Mesothelial cell of epicardium (in vitro differentiated cells): ENCODE measurements at regions not wholly inside any gene's neighbourhood (a gene's known extent, or its start where the extent isn't known, plus 50 kb on each side); places are given as distances from the start of the nearest gene placed in this dataset.
A peak's percentile ranks its signal among the peaks of the same experiment; 100 is the strongest.

ENCODE experiments used
- DNase-seq, 2 experiments: peaks; one replicate each; pipeline ENCODE4 v3.0.0; 2021; ENCODE audit warnings: low spot score in 2 of 2; ENCODE audit not compliant: unreplicated experiment in 2 of 2
- H3K27ac Mint-ChIP-seq: 2 replicates; pipeline ENCODE4 v1.8.0; 2021; ENCODE audit warnings: mixed read lengths
- H3K27me3 Mint-ChIP-seq: 2 replicates; pipeline ENCODE4 v1.8.0; 2021; ENCODE audit warnings: low read depth, mixed read lengths
- H3K36me3 Mint-ChIP-seq: 2 replicates; pipeline ENCODE4 v1.8.0; 2021; ENCODE audit warnings: mixed read lengths
- H3K4me1 Mint-ChIP-seq: 2 replicates; pipeline ENCODE4 v1.8.0; 2021; ENCODE audit warnings: mixed read lengths
- H3K4me3 Mint-ChIP-seq: 2 replicates; pipeline ENCODE4 v1.8.0; 2021; ENCODE audit warnings: mild to moderate bottlenecking, moderate library complexity, mixed read lengths
- H3K9me3 Mint-ChIP-seq: 2 replicates; pipeline ENCODE4 v1.8.0; 2021; ENCODE audit warnings: mixed read lengths
- CTCF ChIP-seq: fragments of 200-600 bp; sonication (generic); IDR thresholded peaks from one replicate; pipeline ENCODE4 v1.5.0; 2021; ENCODE audit warnings: antibody characterized with exemption; ENCODE audit not compliant: unreplicated experiment

DNA sequence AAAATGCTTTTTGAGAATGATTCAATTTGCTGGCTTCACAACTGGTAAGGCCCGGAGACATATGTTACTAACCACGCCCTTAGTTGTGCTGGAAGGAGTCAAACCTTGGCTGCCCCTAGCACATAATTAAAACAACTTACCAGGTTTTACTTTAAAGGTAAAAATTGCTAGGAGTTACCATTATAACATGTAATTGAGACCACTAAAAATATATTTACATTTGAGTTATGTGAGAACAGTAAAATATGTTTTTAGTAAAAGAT lies 435.6 kb upstream of the CDH9 start:
- Mint-ChIP-seq H3K4me1 (peaks cover 16% of the 10 kb centered on the region), H3K36me3 (peaks cover 33% of the 10 kb centered on the region), H3K4me3 (peak overlapping the region; percentile 70), H3K27ac (peak overlapping the region; percentile 86), H3K27me3 (no peaks in the 10 kb centered on the region), H3K9me3 (peaks cover 35% of the 10 kb centered on the region)
- DNase-seq = no peak
- TF ChIP-seq CTCF = no peak

DNA sequence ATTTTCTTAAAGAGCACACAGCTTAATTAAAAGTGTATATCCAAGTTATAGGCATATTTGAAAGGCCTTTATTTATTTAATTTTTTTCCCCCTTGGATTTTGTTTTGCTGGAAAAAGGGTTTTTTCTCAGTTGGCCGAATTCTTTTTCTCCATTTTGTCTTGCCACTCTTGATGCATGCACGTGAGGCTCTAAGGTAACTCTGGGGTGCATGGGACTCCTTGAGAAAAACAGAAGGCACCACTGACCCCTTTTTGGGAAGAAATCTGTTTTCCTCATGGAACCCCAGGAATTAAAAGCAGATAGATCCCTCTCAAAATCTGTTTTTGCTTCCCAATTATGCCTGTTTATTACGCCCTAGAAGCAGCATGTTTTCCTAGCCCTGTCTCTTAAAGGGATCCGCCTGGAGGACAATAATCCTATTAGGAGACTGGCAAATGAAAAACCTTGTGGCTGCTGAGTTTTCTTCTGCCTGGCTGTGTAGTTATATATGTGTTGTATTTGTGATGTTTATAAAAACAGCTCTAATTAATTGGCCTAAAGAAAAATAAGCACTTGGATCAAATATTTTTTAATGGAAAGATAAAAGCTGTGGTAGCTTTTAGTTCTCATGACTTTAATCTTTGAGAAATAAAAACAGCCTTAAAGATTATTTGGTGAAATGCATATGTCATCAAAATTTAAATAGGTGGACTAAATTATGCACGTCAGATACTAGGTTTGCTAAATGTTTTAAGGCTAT lies 435.1 kb upstream of the CDH9 start:
- DNase-seq = no peak
- no peak for TF ChIP-seq CTCF
- Mint-ChIP-seq H3K27ac (peak overlapping the region; percentile 86), H3K9me3 (peaks cover 35% of the 10 kb centered on the region), H3K27me3 (no peaks in the 10 kb centered on the region), H3K4me1 (peaks cover 17% of the 10 kb centered on the region), H3K36me3 (peaks cover 33% of the 10 kb centered on the region), H3K4me3 (peak overlapping the region; percentile 70)

DNA sequence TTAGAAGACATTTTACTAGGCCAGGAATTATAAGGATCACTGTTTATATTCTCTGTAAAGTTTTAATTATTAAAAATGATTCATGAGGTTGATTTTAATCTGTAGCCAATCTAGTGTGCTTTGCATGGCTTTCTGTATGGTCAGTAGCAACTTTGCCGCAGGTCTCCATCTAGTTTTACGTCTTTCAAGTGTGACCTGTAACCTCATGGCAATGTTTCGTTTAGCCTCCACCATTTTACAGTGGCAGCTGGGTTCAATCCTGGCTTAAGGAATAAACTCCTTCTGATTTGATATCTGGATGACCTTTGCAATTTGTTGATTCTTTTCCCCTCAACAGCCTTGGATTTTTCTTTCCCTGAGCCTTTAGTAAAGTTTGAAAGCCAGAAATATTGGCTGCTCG lies 434.5 kb upstream of the CDH9 start:
- Mint-ChIP-seq H3K4me3 (peak overlapping the region; percentile 70), H3K9me3 (peaks cover 30% of the 10 kb centered on the region), H3K27me3 (no peaks in the 10 kb centered on the region), H3K4me1 (peaks cover 22% of the 10 kb centered on the region), H3K27ac (peak overlapping the region; percentile 93), H3K36me3 (peaks cover 28% of the 10 kb centered on the region)
- no peak for DNase-seq
- no peak for TF ChIP-seq CTCF

DNA sequence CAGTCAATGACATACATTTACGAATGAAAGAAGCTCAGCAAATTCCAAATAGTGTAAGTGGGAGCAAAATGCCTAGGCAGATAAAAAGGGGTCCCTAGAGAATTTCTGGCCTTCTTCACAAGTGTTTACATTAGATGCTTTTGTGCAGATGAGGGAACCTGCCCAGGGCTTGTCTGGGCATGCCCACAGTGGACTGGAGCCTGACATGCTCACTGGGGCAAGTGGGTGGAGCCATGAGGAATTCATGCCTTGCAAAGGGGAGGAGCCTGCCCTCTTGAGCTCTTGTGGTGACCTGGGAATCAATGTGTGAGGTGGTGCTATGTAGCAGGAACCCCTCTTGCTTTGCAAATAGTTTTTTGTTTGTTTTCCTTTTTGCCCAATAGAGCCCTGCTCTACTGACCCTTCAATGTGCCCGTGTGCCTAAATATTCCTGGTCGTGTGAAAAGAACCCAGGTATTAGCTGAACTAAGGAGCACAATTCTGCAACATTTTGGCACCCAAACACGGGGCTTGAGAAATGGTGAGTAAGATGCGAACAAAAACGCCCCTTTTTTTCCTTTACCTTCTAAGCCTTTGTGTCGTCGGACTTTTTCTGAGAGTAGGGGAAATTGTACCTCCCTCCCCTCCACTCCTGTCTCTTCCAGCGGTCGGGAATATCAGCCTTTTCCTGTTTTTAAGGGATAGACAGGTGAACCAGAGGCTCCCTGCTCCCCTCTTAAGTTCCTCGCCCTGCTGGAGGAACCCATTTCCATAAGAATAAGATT lies 433.8 kb upstream of the CDH9 start:
- no peaks in the 10 kb centered on the region for H3K27me3 Mint-ChIP-seq
- H3K4me1 Mint-ChIP-seq = peaks cover 28% of the 10 kb centered on the region
- no peak for TF ChIP-seq CTCF
- H3K4me3 Mint-ChIP-seq = peak overlapping the region; percentile 70
- H3K9me3 Mint-ChIP-seq = peaks cover 28% of the 10 kb centered on the region
- H3K36me3 Mint-ChIP-seq = peaks cover 24% of the 10 kb centered on the region
- DNase-seq = no peak
- H3K27ac Mint-ChIP-seq = peak overlapping the region; percentile 93

DNA sequence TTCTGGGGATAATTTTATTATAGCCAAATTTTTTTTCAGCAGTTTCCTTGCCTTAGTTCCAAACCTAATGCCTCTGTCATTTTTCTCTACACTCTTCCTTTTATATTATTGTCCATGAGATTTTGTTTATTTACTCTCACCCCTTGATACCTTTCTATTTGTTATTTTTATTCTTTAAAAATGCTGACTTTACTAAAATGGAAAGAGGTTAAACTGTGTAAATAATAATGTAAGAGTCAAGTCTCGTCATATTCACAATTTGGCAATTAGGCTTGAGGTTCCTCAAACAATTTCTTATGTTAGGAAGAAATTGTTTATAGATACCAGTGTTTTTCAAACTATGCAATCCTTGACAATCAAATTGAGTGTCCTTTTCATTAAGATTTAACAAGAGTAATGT lies 428.6 kb upstream of the CDH9 start:
- H3K36me3 Mint-ChIP-seq = peaks cover 3% of the 10 kb centered on the region
- H3K27me3 Mint-ChIP-seq = no peaks in the 10 kb centered on the region
- no peak overlapping the region for H3K4me3 Mint-ChIP-seq
- no peak overlapping the region for H3K27ac Mint-ChIP-seq
- no peak for TF ChIP-seq CTCF
- peaks cover 14% of the 10 kb centered on the region for H3K4me1 Mint-ChIP-seq
- no peak for DNase-seq
- H3K9me3 Mint-ChIP-seq = peaks cover 16% of the 10 kb centered on the region
